AG04449 (cell line): ENCODE measurements at regions not wholly inside any gene's neighbourhood (a gene's known extent, or its start where the extent isn't known, plus 50 kb on each side); places are given as distances from the start of the nearest gene placed in this dataset.

ENCODE experiments used
- CTCF ChIA-PET: fragments of 350-600 bp; formaldehyde crosslinking; extraction: SDS; loops from one replicate; lab custom pipeline; 2021; ENCODE audit warnings: antibody characterized with exemption; lab: Yijun Ruan, JAX
- POLR2A ChIA-PET: fragments of 400-600, 350-600 bp; formaldehyde crosslinking; extraction: SDS; loops from one replicate; lab custom pipeline; 2020; ENCODE audit warnings: antibody characterized with exemption, inconsistent platforms; lab: Yijun Ruan, JAX
- DNase-seq: peaks from one replicate; pipeline ENCODE4 v3.0.0-alpha.2; 2010; ENCODE audit warnings: low read depth, low spot score
- H3K4me3 ChIP-seq: 2 replicates; pipeline ENCODE4 v1.5.1; 2011; ENCODE audit warnings: low read depth, mild to moderate bottlenecking, control low read depth, low read length
- TF ChIP-seq, protein P1 (sequence below): IDR thresholded peaks from one replicate; pipeline ENCODE4 v1.5.1; 2011; ENCODE audit warnings: mild to moderate bottlenecking, moderate library complexity, low read length, control low read depth, inconsistent platforms; ENCODE audit not compliant: insufficient read depth; ENCODE audit errors: missing control alignments

GRCh38 chr5:173537228-173537627 lies 79.2 kb downstream of the BOD1 start:
- TF ChIP-seq, protein P1, sequence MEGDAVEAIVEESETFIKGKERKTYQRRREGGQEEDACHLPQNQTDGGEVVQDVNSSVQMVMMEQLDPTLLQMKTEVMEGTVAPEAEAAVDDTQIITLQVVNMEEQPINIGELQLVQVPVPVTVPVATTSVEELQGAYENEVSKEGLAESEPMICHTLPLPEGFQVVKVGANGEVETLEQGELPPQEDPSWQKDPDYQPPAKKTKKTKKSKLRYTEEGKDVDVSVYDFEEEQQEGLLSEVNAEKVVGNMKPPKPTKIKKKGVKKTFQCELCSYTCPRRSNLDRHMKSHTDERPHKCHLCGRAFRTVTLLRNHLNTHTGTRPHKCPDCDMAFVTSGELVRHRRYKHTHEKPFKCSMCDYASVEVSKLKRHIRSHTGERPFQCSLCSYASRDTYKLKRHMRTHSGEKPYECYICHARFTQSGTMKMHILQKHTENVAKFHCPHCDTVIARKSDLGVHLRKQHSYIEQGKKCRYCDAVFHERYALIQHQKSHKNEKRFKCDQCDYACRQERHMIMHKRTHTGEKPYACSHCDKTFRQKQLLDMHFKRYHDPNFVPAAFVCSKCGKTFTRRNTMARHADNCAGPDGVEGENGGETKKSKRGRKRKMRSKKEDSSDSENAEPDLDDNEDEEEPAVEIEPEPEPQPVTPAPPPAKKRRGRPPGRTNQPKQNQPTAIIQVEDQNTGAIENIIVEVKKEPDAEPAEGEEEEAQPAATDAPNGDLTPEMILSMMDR = no peak
- ChIA-PET POLR2A (no interaction called here), CTCF (interaction anchor here (1.4 kb wide), 1 partner anchor 36 kb away, joined by 3 read pairs; no protein-coding TSS in a partner anchor)
- DNase-seq = no peak
- H3K4me3 ChIP-seq = no peak overlapping the region

- TF ChIP-seq, protein P1 = no peak
- no peak for DNase-seq
- H3K4me3 ChIP-seq = no peak overlapping the region
- ChIA-PET CTCF (interaction anchor here (0.8 kb wide), 1 partner anchor 20 kb away, joined by 3 read pairs; no protein-coding TSS in a partner anchor), POLR2A (no interaction called here)
Measured at GRCh38 chr5:173535976-173536639, 80.3 kb downstream of the BOD1 start.

DNA sequence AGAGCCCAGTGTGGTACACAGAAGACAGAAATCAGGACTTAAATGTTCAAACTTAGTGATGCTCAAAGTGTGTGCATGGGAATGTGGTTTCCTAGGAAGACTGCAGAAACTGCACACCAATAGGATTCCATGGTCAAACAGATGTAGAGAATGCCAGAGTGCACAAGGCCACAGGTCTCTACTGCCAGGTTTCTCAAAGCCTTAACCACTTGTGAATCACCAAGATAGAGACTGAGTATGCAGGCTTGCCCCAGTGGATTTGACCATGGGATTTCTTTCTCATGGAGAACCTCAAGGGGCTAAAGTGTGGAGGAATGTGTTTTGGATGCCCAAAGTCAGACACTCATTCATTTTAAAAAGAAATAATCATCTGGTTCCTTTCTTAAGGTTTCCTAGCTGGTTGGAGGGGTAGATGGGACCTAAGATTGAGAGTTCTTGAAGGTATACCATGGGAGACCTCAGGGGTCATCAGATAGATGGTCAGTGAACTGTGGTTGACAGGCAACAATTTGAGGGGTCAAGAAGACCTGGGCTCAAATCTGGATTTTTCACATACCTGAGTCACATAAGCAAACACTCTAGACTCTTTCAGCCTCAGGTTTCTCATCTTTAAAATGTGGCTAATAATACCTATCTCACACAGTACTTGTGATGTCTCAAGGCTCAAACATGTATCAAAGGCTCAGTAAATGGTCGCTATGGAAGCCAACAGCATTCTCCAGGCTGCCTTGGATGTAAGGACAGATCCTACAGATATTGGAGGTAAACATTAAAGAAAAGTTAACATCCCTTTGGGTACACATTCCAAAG lies 81.1 kb downstream of the BOD1 start:
- POLR2A ChIA-PET = no interaction called here

DNA sequence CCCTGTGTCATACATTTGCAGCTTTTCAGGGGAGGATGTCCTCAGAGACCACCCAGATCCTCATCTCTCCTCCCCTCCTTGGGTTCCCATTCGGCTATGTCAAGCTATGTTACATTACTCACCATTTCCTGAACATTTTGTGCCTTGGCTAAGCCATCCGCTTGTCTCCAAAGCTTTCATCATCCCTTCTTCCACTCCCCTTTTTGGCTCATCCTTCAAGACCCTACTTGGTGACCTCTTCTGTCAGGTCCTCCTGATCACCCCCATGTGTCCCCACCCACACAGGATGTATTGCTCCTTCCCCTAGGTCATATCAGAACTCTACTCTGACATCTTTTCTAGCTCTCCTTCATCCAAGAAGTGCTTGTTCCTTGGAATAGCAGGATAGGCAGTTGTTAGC lies 81.8 kb downstream of the BOD1 start:
- no peak for DNase-seq
- no peak overlapping the region for H3K4me3 ChIP-seq
- TF ChIP-seq, protein P1 = no peak
- CTCF ChIA-PET = interaction anchor here (1.5 kb wide), 1 partner anchor 10 kb away, joined by 3 read pairs; no protein-coding TSS in a partner anchor
- POLR2A ChIA-PET = no interaction called here

More for the DNA sequence above, 81.1 kb downstream of the BOD1 start:
- no peak for DNase-seq
- CTCF ChIA-PET = no interaction called here
- no peak overlapping the region for H3K4me3 ChIP-seq
- TF ChIP-seq, protein P1 = no peak

DNA sequence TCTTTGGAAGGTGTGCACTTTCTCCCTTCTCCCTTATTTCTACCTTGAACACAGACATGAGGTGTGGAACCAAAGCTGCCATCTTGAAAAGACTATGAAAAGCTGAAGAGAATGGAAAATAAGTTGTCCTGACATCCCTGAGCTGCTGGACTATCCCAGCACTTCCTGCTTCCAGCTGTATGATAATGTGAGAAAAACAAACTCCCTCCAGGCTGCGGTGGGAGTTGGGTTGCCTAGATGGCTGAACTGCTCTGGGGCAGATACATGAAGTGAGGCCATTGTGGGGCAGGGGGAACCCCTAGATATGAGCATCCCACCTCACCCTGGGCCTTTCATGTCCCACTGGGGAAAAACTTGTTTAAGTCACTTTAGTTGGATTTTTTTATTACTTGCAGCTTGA lies 82.4 kb downstream of the BOD1 start:
- H3K4me3 ChIP-seq = no peak overlapping the region
- ChIA-PET CTCF (interaction anchor here (1.5 kb wide), 1 partner anchor 11 kb away, joined by 3 read pairs; no protein-coding TSS in a partner anchor), POLR2A (no interaction called here)
- no peak for DNase-seq
- TF ChIP-seq, protein P1 = no peak

DNA sequence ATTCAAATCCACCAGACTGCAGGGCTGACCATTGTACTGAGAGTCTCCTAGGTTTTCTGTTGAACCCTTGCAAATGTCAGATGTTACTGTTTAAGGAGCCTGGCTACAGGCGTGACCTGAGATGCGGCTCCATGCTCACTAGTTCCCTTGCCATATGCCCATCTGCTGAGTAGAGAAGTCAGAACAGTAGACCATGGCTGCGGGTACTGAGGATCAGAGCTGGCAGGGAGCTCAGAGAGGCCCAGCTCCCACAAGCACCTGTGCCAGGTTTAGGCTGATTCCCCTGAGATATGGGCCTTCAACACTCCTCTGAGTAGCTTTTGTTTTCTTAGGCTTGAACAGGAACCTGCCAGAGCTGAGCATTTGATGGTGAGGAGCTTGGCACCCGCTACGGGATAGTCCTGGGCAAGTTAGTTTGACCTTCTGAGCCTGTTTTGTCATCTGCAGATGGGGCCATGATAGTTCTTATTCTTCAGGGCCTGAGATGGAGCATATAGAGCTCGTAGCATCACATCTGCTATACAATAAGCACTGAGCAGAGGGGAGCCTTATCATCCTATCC lies 83.7 kb downstream of the BOD1 start:
- ChIA-PET CTCF (interaction anchor here (0.8 to 2.1 kb wide), 4 partner anchors 12 to 40 kb away, joined by 3 to 10 read pairs (median 4); no protein-coding TSS in a partner anchor), POLR2A (no interaction called here)
- TF ChIP-seq, protein P1 = no peak
- H3K4me3 ChIP-seq = no peak overlapping the region
- no peak for DNase-seq
